ENCODE measurements at regions not wholly inside any gene's neighbourhood (a gene's known extent, or its start where the extent isn't known, plus 50 kb on each side); places are given as distances from the start of the nearest gene placed in this dataset.

GRCh38 chr2:117714745-117715417 lies 99.6 kb upstream of the DDX18 start:
- H3K79me2 ChIP-seq (ENCODE audit: low read depth): no peaks in the 10 kb centered on the region
- no peaks in the 10 kb centered on the region for H3K4me1 ChIP-seq
- Mint-ChIP-seq H3K36me3 (no peaks in the 10 kb centered on the region), H3K4me1 (no peaks in the 10 kb centered on the region), H3K9me3 (no peaks in the 10 kb centered on the region), H3K4me3 (no peak overlapping the region), H3K27ac (no peak overlapping the region), H3K27me3 (ENCODE audit: insufficient read depth, low read depth) (peaks cover 2% of the 10 kb centered on the region)
- H3K9me3 ChIP-seq (ENCODE audit: low read depth): no peaks in the 10 kb centered on the region
- TF ChIP-seq EZH2 (IDR thresholded peaks at IDR 0.05) (no peak), CTCF (IDR thresholded peaks at IDR 0.05) (no peak), EZH2phosphoT487 (IDR thresholded peaks at IDR 0.05) (no peak)
- H4K20me1 ChIP-seq (ENCODE audit: low read depth): no peaks in the 10 kb centered on the region
- no peak overlapping the region for H3K9ac ChIP-seq
- H2AFZ ChIP-seq (replicated peaks): no peak overlapping the region
- H3K27ac ChIP-seq: no peak overlapping the region
- no peaks in the 10 kb centered on the region for H3K27me3 ChIP-seq
- DNase-seq (ENCODE audit: low spot score): no peak
- H3K36me3 ChIP-seq: no peaks in the 10 kb centered on the region
- no peak overlapping the region for H3K4me2 ChIP-seq
- no peak overlapping the region for H3K4me3 ChIP-seq
- H3F3A ChIP-seq (ENCODE audit: low read depth): no peaks in the 10 kb centered on the region

- no peaks in the 10 kb centered on the region for H3K4me1 ChIP-seq
- no peaks in the 10 kb centered on the region for H3K4me1 Mint-ChIP-seq
- H3K27me3 ChIP-seq: no peaks in the 10 kb centered on the region
- H3K9me3 Mint-ChIP-seq: no peaks in the 10 kb centered on the region
- H3K4me3 Mint-ChIP-seq: no peak overlapping the region
- DNase-seq (ENCODE audit: low spot score): no peak
- H3K79me2 ChIP-seq (ENCODE audit: low read depth): no peaks in the 10 kb centered on the region
- H3K9ac ChIP-seq: no peak overlapping the region
- H2AFZ ChIP-seq (replicated peaks): no peak overlapping the region
- no peaks in the 10 kb centered on the region for H3K36me3 Mint-ChIP-seq
- TF ChIP-seq EZH2 (IDR thresholded peaks at IDR 0.05) (no peak), CTCF (IDR thresholded peaks at IDR 0.05) (no peak), EZH2phosphoT487 (IDR thresholded peaks at IDR 0.05) (no peak)
- no peak overlapping the region for H3K27ac ChIP-seq
- no peaks in the 10 kb centered on the region for H3F3A ChIP-seq (ENCODE audit: low read depth)
- H4K20me1 ChIP-seq (ENCODE audit: low read depth): no peaks in the 10 kb centered on the region
- no peak overlapping the region for H3K27ac Mint-ChIP-seq
- peaks cover 2% of the 10 kb centered on the region for H3K27me3 Mint-ChIP-seq (ENCODE audit: insufficient read depth, low read depth)
- H3K4me2 ChIP-seq: no peak overlapping the region
- H3K9me3 ChIP-seq (ENCODE audit: low read depth): no peaks in the 10 kb centered on the region
- no peak overlapping the region for H3K4me3 ChIP-seq
- H3K36me3 ChIP-seq: no peaks in the 10 kb centered on the region
These were observed 98.0 kb upstream of the DDX18 start for GRCh38 chr2:117716505-117716904.

- Histone ChIP-seq H3K79me2 (ENCODE audit: low read depth) (no peaks in the 10 kb centered on the region), H3F3A (ENCODE audit: low read depth) (no peaks in the 10 kb centered on the region), H2AFZ (replicated peaks) (peak overlapping the region; percentile 45), H3K27ac (no peak overlapping the region), H3K4me1 (no peaks in the 10 kb centered on the region), H4K20me1 (ENCODE audit: low read depth) (no peaks in the 10 kb centered on the region), H3K36me3 (no peaks in the 10 kb centered on the region), H3K4me2 (no peak overlapping the region), H3K27me3 (no peaks in the 10 kb centered on the region), H3K4me3 (no peak overlapping the region), H3K9ac (no peak overlapping the region), H3K9me3 (ENCODE audit: low read depth) (no peaks in the 10 kb centered on the region)
- H3K27ac Mint-ChIP-seq: no peak overlapping the region
- H3K9me3 Mint-ChIP-seq: no peaks in the 10 kb centered on the region
- H3K36me3 Mint-ChIP-seq: no peaks in the 10 kb centered on the region
- DNase-seq (ENCODE audit: low spot score): no peak
- H3K27me3 Mint-ChIP-seq (ENCODE audit: insufficient read depth, low read depth): peaks cover 2% of the 10 kb centered on the region
- H3K4me3 Mint-ChIP-seq: no peak overlapping the region
- no peaks in the 10 kb centered on the region for H3K4me1 Mint-ChIP-seq
- no peak for TF ChIP-seq CTCF (IDR thresholded peaks at IDR 0.05)
These were observed 97.4 kb upstream of the DDX18 start for GRCh38 chr2:117717072-117717471.

Data from neural progenitor cell (in vitro differentiated cells).